ENCODE measurements at regions not wholly inside any gene's neighbourhood (a gene's known extent, or its start where the extent isn't known, plus 50 kb on each side); places are given as distances from the start of the nearest gene placed in this dataset.

DNA sequence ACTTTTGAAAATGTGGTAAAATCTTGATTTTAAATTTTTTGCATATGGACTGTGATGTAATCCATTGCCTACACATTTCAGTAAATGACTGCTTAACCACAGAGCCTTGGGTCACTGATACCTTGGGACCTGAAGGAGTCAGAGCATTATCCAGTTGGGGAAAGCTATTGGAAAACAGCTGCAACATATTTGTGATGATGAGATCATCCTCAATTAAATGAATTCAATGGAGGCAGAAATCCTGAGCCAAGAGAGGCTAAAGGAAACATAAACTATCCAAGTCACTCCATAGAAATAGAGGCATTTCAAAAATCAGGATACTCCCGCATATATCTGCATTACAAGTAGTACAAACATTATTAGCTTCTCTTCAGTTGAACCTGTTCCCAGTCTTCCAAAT lies 99.8 kb upstream of the PRMT6 start:
- TF ChIP-seq REST (IDR thresholded peaks at IDR 0.05; ENCODE audit: insufficient read depth in 1 of 2, low read depth in 2 of 2, low read length in 2 of 2) = no peak
- no peak for TF ChIP-seq POLR2AphosphoS5 (IDR thresholded peaks at IDR 0.05; ENCODE audit: low read depth, low read length)
